ENCODE measurements at regions not wholly inside any gene's neighbourhood (a gene's known extent, or its start where the extent isn't known, plus 50 kb on each side); places are given as distances from the start of the nearest gene placed in this dataset.
"Not testable (repeated sequence)": the region's sequence is repeated elsewhere in the genome, so short reads cannot be mapped to it uniquely, and the experiment has no call there.

- intact Hi-C loops (cut with DNase I), result no loop called here
- Histone ChIP-seq H3K36me3 (no peaks in the 10 kb centered on the region), H3K4me1 (replicated peaks) (no peaks in the 10 kb centered on the region), H3K27ac (no peak overlapping the region), H3K27me3 (replicated peaks; ENCODE audit: insufficient read depth) (no peaks in the 10 kb centered on the region), H3K4me3 (no peak overlapping the region), H3K9me3 (no peaks in the 10 kb centered on the region)
- TF ChIP-seq, protein P1, sequence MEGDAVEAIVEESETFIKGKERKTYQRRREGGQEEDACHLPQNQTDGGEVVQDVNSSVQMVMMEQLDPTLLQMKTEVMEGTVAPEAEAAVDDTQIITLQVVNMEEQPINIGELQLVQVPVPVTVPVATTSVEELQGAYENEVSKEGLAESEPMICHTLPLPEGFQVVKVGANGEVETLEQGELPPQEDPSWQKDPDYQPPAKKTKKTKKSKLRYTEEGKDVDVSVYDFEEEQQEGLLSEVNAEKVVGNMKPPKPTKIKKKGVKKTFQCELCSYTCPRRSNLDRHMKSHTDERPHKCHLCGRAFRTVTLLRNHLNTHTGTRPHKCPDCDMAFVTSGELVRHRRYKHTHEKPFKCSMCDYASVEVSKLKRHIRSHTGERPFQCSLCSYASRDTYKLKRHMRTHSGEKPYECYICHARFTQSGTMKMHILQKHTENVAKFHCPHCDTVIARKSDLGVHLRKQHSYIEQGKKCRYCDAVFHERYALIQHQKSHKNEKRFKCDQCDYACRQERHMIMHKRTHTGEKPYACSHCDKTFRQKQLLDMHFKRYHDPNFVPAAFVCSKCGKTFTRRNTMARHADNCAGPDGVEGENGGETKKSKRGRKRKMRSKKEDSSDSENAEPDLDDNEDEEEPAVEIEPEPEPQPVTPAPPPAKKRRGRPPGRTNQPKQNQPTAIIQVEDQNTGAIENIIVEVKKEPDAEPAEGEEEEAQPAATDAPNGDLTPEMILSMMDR (IDR thresholded peaks at IDR 0.05), result no peak
- TF ChIP-seq POLR2A (IDR thresholded peaks at IDR 0.05), result no peak
- TF ChIP-seq POLR2AphosphoS5 (IDR thresholded peaks at IDR 0.05), result no peak
- no peak for DNase-seq (ENCODE audit: low spot score)
- 72% methylated on average over 6 of the region's 6 CpGs for WGBS
Observed at GRCh38 chr15:96146726-96147125, 183.8 kb upstream of the NR2F2 start.

DNA sequence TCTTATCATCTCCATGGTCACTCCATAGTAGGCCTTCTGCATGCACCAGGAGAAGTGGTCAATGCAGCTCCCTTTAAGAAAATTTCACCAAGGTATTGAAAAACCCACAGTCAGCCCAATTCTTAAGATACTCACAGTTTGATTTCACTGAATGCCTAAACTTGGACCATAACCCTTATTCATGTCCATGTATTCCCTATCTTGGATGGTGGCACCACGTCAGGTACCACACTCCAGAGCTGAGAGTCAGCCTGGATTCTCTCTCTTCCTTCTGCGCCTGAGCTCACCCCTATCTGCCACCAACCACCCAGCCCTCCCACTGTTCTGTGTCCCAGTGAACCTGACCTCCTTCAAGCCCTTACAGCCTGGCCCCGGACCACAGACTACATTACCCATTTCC, 183.2 kb upstream of the NR2F2 start:
- TF ChIP-seq POLR2A (IDR thresholded peaks at IDR 0.05) (no peak), POLR2AphosphoS5 (IDR thresholded peaks at IDR 0.05) (no peak)
- TF ChIP-seq, protein P1 (IDR thresholded peaks at IDR 0.05), result no peak
- Histone ChIP-seq H3K4me3 (no peak overlapping the region), H3K27me3 (replicated peaks; ENCODE audit: insufficient read depth) (no peaks in the 10 kb centered on the region), H3K9me3 (no peaks in the 10 kb centered on the region), H3K36me3 (no peaks in the 10 kb centered on the region), H3K27ac (no peak overlapping the region), H3K4me1 (replicated peaks) (no peaks in the 10 kb centered on the region)
- 97% methylated on average over 3 of the region's 3 CpGs for WGBS
- intact Hi-C loops (cut with DNase I), result no loop called here
- no peak for DNase-seq (ENCODE audit: low spot score)

- Histone ChIP-seq H3K9me3 (no peaks in the 10 kb centered on the region), H3K4me1 (replicated peaks) (no peaks in the 10 kb centered on the region), H3K27me3 (replicated peaks; ENCODE audit: insufficient read depth) (no peaks in the 10 kb centered on the region), H3K27ac (peak overlapping the region in 1 of 2 donors; percentile 5), H3K36me3 (no peaks in the 10 kb centered on the region), H3K4me3 (no peak overlapping the region)
- WGBS, result 68% methylated on average over 7 of the region's 7 CpGs
- TF ChIP-seq POLR2A (IDR thresholded peaks at IDR 0.05) (no peak), POLR2AphosphoS5 (IDR thresholded peaks at IDR 0.05) (no peak)
- TF ChIP-seq, protein P1 (IDR thresholded peaks at IDR 0.05), result no peak
- intact Hi-C loops (cut with DNase I), result no loop called here
- DNase-seq (ENCODE audit: low spot score), result no peak
Observed at GRCh38 chr15:96150254-96150653, 180.2 kb upstream of the NR2F2 start.

DNA sequence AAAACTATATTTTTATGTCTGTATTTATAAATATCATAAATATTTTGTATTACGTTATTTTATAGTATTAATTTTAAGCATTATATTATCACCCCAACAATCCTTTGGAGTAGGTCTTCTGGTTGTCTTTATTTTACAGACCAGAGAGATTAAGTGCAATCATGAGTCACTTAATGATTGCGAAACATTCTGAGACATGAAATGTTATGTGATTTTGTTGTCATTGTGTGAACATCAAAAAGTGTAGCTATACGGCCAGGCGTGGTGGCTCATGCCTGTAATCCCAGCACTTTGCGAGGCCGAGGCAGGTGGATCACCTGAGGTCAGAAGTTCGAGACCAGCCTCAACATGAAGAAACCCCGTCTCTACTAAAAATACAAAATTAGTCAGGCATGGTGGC, 178.8 kb upstream of the NR2F2 start:
- DNase-seq (ENCODE audit: low spot score); H3K4me3 ChIP-seq; H3K27me3 ChIP-seq (replicated peaks; ENCODE audit: insufficient read depth); intact Hi-C loops (cut with DNase I); H3K9me3 ChIP-seq; H3K27ac ChIP-seq; H3K4me1 ChIP-seq (replicated peaks); H3K36me3 ChIP-seq: not testable (repeated sequence)
- WGBS, result 81% methylated on average over 8 of the region's 8 CpGs

DNA sequence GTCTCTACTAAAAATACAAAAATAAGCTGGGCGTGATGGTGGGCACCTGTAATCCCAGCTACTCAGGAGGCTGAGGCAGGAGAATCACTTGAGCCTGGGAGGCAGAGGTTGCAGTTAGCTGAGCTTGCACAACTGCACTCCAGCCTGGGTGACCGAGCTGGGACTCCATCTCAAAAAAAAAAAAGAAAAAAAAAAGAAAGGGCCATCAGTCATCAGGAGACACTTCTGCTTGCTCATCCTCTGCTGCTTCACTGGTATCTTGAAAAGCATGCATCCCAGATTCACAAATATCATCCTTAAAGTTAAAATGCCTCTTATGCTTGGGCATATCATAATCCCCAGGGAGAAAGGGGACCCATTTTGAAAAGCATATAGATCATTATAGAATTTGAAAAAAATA, 176.6 kb upstream of the NR2F2 start:
- Histone ChIP-seq H3K4me1 (replicated peaks) (no peaks in the 10 kb centered on the region), H3K27ac (no peak overlapping the region), H3K36me3 (no peaks in the 10 kb centered on the region), H3K9me3 (no peaks in the 10 kb centered on the region), H3K27me3 (replicated peaks; ENCODE audit: insufficient read depth) (no peaks in the 10 kb centered on the region), H3K4me3 (no peak overlapping the region)
- 95% methylated on average over 2 of the region's 2 CpGs for WGBS
- no peak for DNase-seq (ENCODE audit: low spot score)
- intact Hi-C loops (cut with DNase I), result no loop called here
- TF ChIP-seq, protein P1 (IDR thresholded peaks at IDR 0.05), result no peak
- TF ChIP-seq POLR2AphosphoS5 (IDR thresholded peaks at IDR 0.05), result no peak
- no peak for TF ChIP-seq POLR2A (IDR thresholded peaks at IDR 0.05)
